ENCODE measurements at regions not wholly inside any gene's neighbourhood (a gene's known extent, or its start where the extent isn't known, plus 50 kb on each side); places are given as distances from the start of the nearest gene placed in this dataset.

- TF ChIP-seq POLR2AphosphoS5 (IDR thresholded peaks at IDR 0.05; ENCODE audit: low read length) (no peak), PBX3 (IDR thresholded peaks at IDR 0.05; ENCODE audit: insufficient replicate concordance, low read depth, low read length) (no peak), LARP7 (IDR thresholded peaks at IDR 0.05) (no peak), NR2C1 (IDR thresholded peaks at IDR 0.05) (no peak)
Measured at GRCh38 chr10:8435186-8436055, 380.9 kb downstream of the GATA3 start (continued).

- TF ChIP-seq PKNOX1 (IDR thresholded peaks at IDR 0.05) (no peak), SRF (IDR thresholded peaks at IDR 0.05; ENCODE audit: low read depth in 2 of 2, low read length in 2 of 2) (no peak)
- no peak for FAIRE-seq
- no peak overlapping the region for H2AFZ ChIP-seq (ENCODE audit: control insufficient read depth, low read depth, low read length)
- no peaks in the 10 kb centered on the region for H3K4me1 ChIP-seq (ENCODE audit: control insufficient read depth, insufficient read depth, low read length)
- DNase-seq (ENCODE audit: low read depth, low spot score): no peak
- in situ Hi-C loops (cut with MboI): no loop called here
- RAD21 ChIA-PET (ENCODE audit: unreplicated experiment): interaction anchor here (0.7 kb wide), 1 partner anchor 131 kb away, joined by 3 read pairs; no protein-coding TSS in a partner anchor
- intact Hi-C loops (cut with micrococcal nuclease; ENCODE audit: unreplicated experiment): no loop called here
- H3K4me3 ChIP-seq: no peak overlapping the region
- H4K20me1 ChIP-seq (ENCODE audit: control insufficient read depth, insufficient read depth): no peaks in the 10 kb centered on the region
- SMC1A ChIA-PET (ENCODE audit: uncharacterized antibody, unreplicated experiment): no interaction called here
- no peak overlapping the region for H3K4me2 ChIP-seq (ENCODE audit: control insufficient read depth, insufficient read depth)
- no peak overlapping the region for H3K27ac ChIP-seq (ENCODE audit: control insufficient read depth, insufficient read depth)
- H3K9me3 ChIP-seq (replicated peaks; ENCODE audit: control insufficient read depth, insufficient read depth, low read length): no peaks in the 10 kb centered on the region
- POLR2A ChIA-PET: no interaction called here
- no peak for ATAC-seq
- H3K36me3 ChIP-seq (ENCODE audit: control insufficient read depth in 2 of 2, insufficient read depth in 2 of 2, low read length in 1 of 2): no peaks in the 10 kb centered on the region
- CTCF ChIA-PET: no interaction called here
- no peaks in the 10 kb centered on the region for H3K79me2 ChIP-seq (ENCODE audit: control insufficient read depth, insufficient read depth, low read length)
- 22% methylated on average over 3 of the region's 3 CpGs for WGBS (ENCODE audit: insufficient coverage, insufficient replicate concordance, low lambda C conversion rate, missing lambda C conversion rate)
- no peak overlapping the region for H3K9ac ChIP-seq (ENCODE audit: control insufficient read depth, insufficient read depth, low read length)
- BruUV-seq (replicated peaks): no TSS peak
- no peaks in the 10 kb centered on the region; a peak in 1 of 4 replicates for H3K27me3 ChIP-seq (replicated peaks in 1 of 2; ENCODE audit: control insufficient read depth in 2 of 2, insufficient read depth in 2 of 2, low read length in 1 of 2)
Measured at GRCh38 chr10:8437896-8438295, 383.4 kb downstream of the GATA3 start.
